ENCODE measurements at regions not wholly inside any gene's neighbourhood (a gene's known extent, or its start where the extent isn't known, plus 50 kb on each side); places are given as distances from the start of the nearest gene placed in this dataset. TPM values are rescaled to one million over a fixed set of nuclear protein-coding genes. Genes with fewer than 3 reads are reported as not detected.

DNA sequence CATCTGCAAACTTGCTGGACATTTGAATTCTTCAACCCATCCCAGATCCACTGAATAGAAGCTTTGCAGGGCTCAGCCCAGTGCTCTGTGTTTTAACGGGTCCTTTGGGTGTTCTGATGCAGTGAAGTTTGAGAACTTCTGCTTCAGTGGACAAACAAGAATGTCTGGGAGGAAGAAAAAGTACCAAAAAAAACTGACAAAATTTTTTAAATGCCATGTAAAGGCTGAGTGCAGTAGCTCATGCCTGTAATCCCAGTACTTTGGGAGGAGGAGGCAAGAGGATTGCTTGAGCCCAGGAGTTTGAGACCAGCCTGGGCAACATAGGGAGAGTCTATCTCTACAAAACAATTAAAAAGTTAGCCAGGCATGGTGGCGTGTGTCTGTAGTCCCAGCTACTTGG lies 51.8 kb upstream of the FRMD4A start:
- Histone ChIP-seq H3K27ac (ENCODE audit: low read depth, low read length) (no peak overlapping the region), H3K4me3 (ENCODE audit: low read length in 2 of 2) (no peak overlapping the region), H3K4me1 (ENCODE audit: insufficient read depth, low read length) (peaks cover 12% of the 10 kb centered on the region), H3K9me3 (ENCODE audit: control insufficient read depth in 1 of 2, low read length in 2 of 2) (no peaks in the 10 kb centered on the region), H3K36me3 (ENCODE audit: insufficient read depth, low read length) (no peaks in the 10 kb centered on the region), H3K27me3 (ENCODE audit: insufficient read depth, low read length) (no peaks in the 10 kb centered on the region)
- Mint-ChIP-seq H3K4me3 (no peak overlapping the region), H3K9me3 (no peaks in the 10 kb centered on the region), H3K27me3 (peaks cover 3 to 19% of the 10 kb centered on the region in 2 donors), H3K27ac (no peak overlapping the region), H3K36me3 (no peaks in the 10 kb centered on the region), H3K4me1 (peaks cover 17 to 26% (median 20%) of the 10 kb centered on the region in 4 donors)
- no peak for DNase-seq
- intact Hi-C loops (cut with micrococcal nuclease): no loop called here
- POLR2A ChIA-PET (ENCODE audit: partially characterized antibody): no interaction called here
- CTCF ChIA-PET (ENCODE audit: partially characterized antibody): interaction anchor here (0.6 kb wide), 1 partner anchor 542 kb away, joined by 3 read pairs; no protein-coding TSS in a partner anchor

DNA sequence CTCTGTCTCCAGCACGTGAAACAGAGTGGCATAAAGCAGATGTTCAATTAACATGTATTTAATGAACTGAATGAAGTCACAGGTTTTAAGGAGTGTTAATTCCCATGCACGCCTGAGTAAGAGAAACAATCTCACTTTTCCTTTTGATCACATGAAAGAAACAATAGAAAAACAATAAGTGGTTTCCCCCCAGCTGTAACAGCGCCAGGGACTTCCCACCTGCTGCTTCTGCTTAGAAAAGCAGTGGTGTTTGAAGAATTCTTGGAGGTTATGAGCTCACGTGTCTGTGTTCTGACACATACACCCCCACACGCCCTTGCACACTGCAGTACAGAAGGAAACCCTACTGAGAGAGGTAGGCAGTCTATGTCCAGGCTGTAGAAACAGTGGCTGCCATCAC lies 51.3 kb upstream of the FRMD4A start:
- Mint-ChIP-seq H3K27me3 (peaks cover 6 to 22% of the 10 kb centered on the region in 2 donors), H3K4me1 (peaks cover 17 to 26% (median 20%) of the 10 kb centered on the region in 4 donors), H3K4me3 (peak overlapping the region in 4 of 8 donors; percentile 2 to 41 (median 30)), H3K27ac (peak overlapping the region in 4 of 7 donors; percentile 1 to 15 (median 10)), H3K36me3 (no peaks in the 10 kb centered on the region), H3K9me3 (no peaks in the 10 kb centered on the region)
- no peak overlapping the region for H3K4me3 ChIP-seq (ENCODE audit: low read length in 2 of 2)
- ChIA-PET POLR2A (ENCODE audit: partially characterized antibody) (no interaction called here), CTCF (ENCODE audit: partially characterized antibody) (interaction anchor here (0.6 kb wide), 1 partner anchor 542 kb away, joined by 3 read pairs; no protein-coding TSS in a partner anchor)
- peaks cover 12% of the 10 kb centered on the region for H3K4me1 ChIP-seq (ENCODE audit: insufficient read depth, low read length)
- no peak overlapping the region for H3K27ac ChIP-seq (ENCODE audit: low read depth, low read length)
- no peaks in the 10 kb centered on the region for H3K27me3 ChIP-seq (ENCODE audit: insufficient read depth, low read length)
- DNase-seq: peak; percentile 13 to 58 (median 22)
- intact Hi-C loops (cut with micrococcal nuclease): no loop called here
- no peaks in the 10 kb centered on the region for H3K9me3 ChIP-seq (ENCODE audit: control insufficient read depth in 1 of 2, low read length in 2 of 2)
- H3K36me3 ChIP-seq (ENCODE audit: insufficient read depth, low read length): no peaks in the 10 kb centered on the region

DNA sequence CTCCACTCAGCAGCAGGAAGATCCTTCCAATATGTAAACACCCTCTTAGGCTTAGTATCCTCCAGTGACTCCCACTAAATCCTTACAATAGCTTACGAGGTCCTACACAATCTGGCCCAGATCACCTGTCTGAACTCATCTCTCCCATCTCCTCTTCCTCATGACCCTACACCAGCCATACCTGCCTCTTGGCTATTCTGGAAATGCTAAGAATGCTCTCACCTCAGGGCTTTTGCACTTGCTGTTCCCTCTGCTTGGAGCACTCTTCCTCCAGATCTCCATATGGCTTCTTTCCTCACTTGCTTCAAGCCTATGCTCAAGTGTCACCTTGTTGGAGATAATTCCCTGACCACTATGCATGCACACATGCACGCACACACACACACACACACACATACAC lies 50.8 kb upstream of the FRMD4A start:
- no peak overlapping the region for H3K4me3 ChIP-seq (ENCODE audit: low read length in 2 of 2)
- H3K36me3 ChIP-seq (ENCODE audit: insufficient read depth, low read length): no peaks in the 10 kb centered on the region
- H3K9me3 ChIP-seq (ENCODE audit: control insufficient read depth in 1 of 2, low read length in 2 of 2): no peaks in the 10 kb centered on the region
- no peak overlapping the region for H3K27ac ChIP-seq (ENCODE audit: low read depth, low read length)
- Mint-ChIP-seq H3K36me3 (no peaks in the 10 kb centered on the region), H3K4me1 (peaks cover 17 to 26% (median 20%) of the 10 kb centered on the region in 4 donors), H3K27me3 (peaks cover 6 to 23% of the 10 kb centered on the region in 2 donors), H3K9me3 (no peaks in the 10 kb centered on the region), H3K4me3 (no peak overlapping the region), H3K27ac (peak overlapping the region in 3 of 7 donors; percentile 1 to 32 (median 25))
- H3K27me3 ChIP-seq (ENCODE audit: insufficient read depth, low read length): no peaks in the 10 kb centered on the region
- no peak for DNase-seq
- peaks cover 12% of the 10 kb centered on the region for H3K4me1 ChIP-seq (ENCODE audit: insufficient read depth, low read length)
- intact Hi-C loops (cut with micrococcal nuclease): no loop called here
- ChIA-PET POLR2A (ENCODE audit: partially characterized antibody) (no interaction called here), CTCF (ENCODE audit: partially characterized antibody) (no interaction called here)

DNA sequence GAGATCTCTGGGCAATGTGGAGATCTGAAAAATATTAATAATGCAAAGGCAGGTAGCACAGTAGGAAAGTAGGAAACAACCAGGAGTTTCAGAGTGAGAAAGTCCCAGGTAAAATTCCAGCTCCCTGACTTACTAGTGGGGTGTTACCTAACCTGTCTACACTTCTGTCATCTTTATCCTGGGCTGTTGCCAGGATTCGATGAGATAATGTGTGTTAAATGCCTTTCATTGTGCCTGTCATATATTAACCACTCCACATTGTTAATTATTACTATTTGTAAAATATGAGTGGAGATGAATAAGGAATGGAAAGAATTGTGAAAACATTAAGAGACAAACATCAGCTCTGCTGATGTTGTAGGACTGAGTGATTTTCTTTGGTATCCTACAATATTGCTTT lies 50.0 kb upstream of the FRMD4A start:
- Histone ChIP-seq H3K27me3 (ENCODE audit: insufficient read depth, low read length) (no peaks in the 10 kb centered on the region), H3K4me1 (ENCODE audit: insufficient read depth, low read length) (peaks cover 12% of the 10 kb centered on the region), H3K9me3 (ENCODE audit: control insufficient read depth in 1 of 2, low read length in 2 of 2) (no peaks in the 10 kb centered on the region), H3K36me3 (ENCODE audit: insufficient read depth, low read length) (no peaks in the 10 kb centered on the region), H3K4me3 (ENCODE audit: low read length in 2 of 2) (no peak overlapping the region), H3K27ac (ENCODE audit: low read depth, low read length) (no peak overlapping the region)
- Mint-ChIP-seq H3K9me3 (no peaks in the 10 kb centered on the region), H3K4me1 (peaks cover 17 to 21% (median 17%) of the 10 kb centered on the region in 4 donors), H3K4me3 (no peak overlapping the region), H3K27me3 (peaks cover 6 to 23% of the 10 kb centered on the region in 2 donors), H3K27ac (no peak overlapping the region), H3K36me3 (no peaks in the 10 kb centered on the region)
- ChIA-PET POLR2A (ENCODE audit: partially characterized antibody) (no interaction called here), CTCF (ENCODE audit: partially characterized antibody) (no interaction called here)
- DNase-seq: no peak
- intact Hi-C loops (cut with micrococcal nuclease): no loop called here

Small RNA genes lying in the stretch of these regions (microRNA-seq; reads per million reads assigned to microRNA genes)
- gene MIR1265 (ENCODE audit: borderline microRNAs expressed, borderline number of aligned reads, borderline replicate concordance) (not detected), gene MIR4293 (ENCODE audit: borderline microRNAs expressed, borderline number of aligned reads, borderline replicate concordance) (not detected)

Measured in CD4-positive, alpha-beta memory T cell (primary cell).